ENCODE measurements at regions not wholly inside any gene's neighbourhood (a gene's known extent, or its start where the extent isn't known, plus 50 kb on each side); places are given as distances from the start of the nearest gene placed in this dataset.

- H3K27ac ChIP-seq (ENCODE audit: low read length): no peak overlapping the region
- intact Hi-C loops (cut with micrococcal nuclease; ENCODE audit: unreplicated experiment): no loop called here
- BruUV-seq (replicated peaks): no TSS peak
- DNase-seq (ENCODE audit: low read depth, low spot score) (no peak), ATAC-seq (no peak)
- TF ChIP-seq POLR2AphosphoS5 (IDR thresholded peaks at IDR 0.05; ENCODE audit: low read depth, low read length) (no peak), REST (IDR thresholded peaks at IDR 0.05; ENCODE audit: insufficient read depth in 1 of 2, low read depth in 2 of 2, low read length in 1 of 2) (no peak), TCF7L2 (IDR thresholded peaks at IDR 0.05; ENCODE audit: low read depth, low read length) (no peak), CTCF (IDR thresholded peaks at IDR 0.05) (no peak), SIN3A (IDR thresholded peaks at IDR 0.05; ENCODE audit: borderline replicate concordance, insufficient read depth, low read depth, low read length) (no peak)
- in situ Hi-C loops (cut with HindIII; ENCODE audit: low pct_unique_long_range_greater_than_20kb, low sequenced_read_pairs): no loop called here
- CTCF ChIA-PET: interaction anchor here (0.6 kb wide), 1 partner anchor 24 kb away, joined by 3 read pairs; no protein-coding TSS in a partner anchor
- H3K27me3 ChIP-seq (ENCODE audit: control insufficient read depth, insufficient read depth, low read length): 0 out of 2 replicates have a peak, but pooled peaks cover 2% of the 10 kb centered on the region
- POLR2A ChIA-PET: no interaction called here
- H3K9me3 ChIP-seq (ENCODE audit: control insufficient read depth, insufficient read depth, low read depth, low read length): no peaks in the 10 kb centered on the region
- H3K4me3 ChIP-seq (ENCODE audit: low read depth in 2 of 2, low read length in 2 of 2): no peak overlapping the region
- no peaks in the 10 kb centered on the region for H3K36me3 ChIP-seq (ENCODE audit: control insufficient read depth, insufficient read depth, low read length)
- no peaks in the 10 kb centered on the region for H3K4me1 ChIP-seq (ENCODE audit: control insufficient read depth, insufficient read depth, low read length)
Measured at GRCh38 chr5:87099291-87099839, 168.3 kb upstream of the RASA1 start.

- BruUV-seq (replicated peaks): no TSS peak
- intact Hi-C loops (cut with micrococcal nuclease; ENCODE audit: unreplicated experiment): no loop called here
- H3K27me3 ChIP-seq (ENCODE audit: control insufficient read depth, insufficient read depth, low read length): 0 out of 2 replicates have a peak, but pooled peaks cover 2% of the 10 kb centered on the region
- ATAC-seq: no peak
- no peak overlapping the region for H3K4me3 ChIP-seq (ENCODE audit: low read depth in 2 of 2, low read length in 2 of 2)
- no peak overlapping the region for H3K27ac ChIP-seq (ENCODE audit: low read length)
- in situ Hi-C loops (cut with HindIII; ENCODE audit: low pct_unique_long_range_greater_than_20kb, low sequenced_read_pairs): no loop called here
- no peaks in the 10 kb centered on the region for H3K36me3 ChIP-seq (ENCODE audit: control insufficient read depth, insufficient read depth, low read length)
- H3K9me3 ChIP-seq (ENCODE audit: control insufficient read depth, insufficient read depth, low read depth, low read length): no peaks in the 10 kb centered on the region
- no peak for TF ChIP-seq TCF7L2 (IDR thresholded peaks at IDR 0.05; ENCODE audit: low read depth, low read length)
- no peak for TF ChIP-seq CTCF (IDR thresholded peaks at IDR 0.05)
- DNase-seq (ENCODE audit: low read depth, low spot score): no peak
- CTCF ChIA-PET: no interaction called here
- POLR2A ChIA-PET: no interaction called here
- H3K4me1 ChIP-seq (ENCODE audit: control insufficient read depth, insufficient read depth, low read length): no peaks in the 10 kb centered on the region
Measured at GRCh38 chr5:87099968-87100367, 167.7 kb upstream of the RASA1 start.
